Tibial artery (tissue), 4 donors: ENCODE measurements at regions not wholly inside any gene's neighbourhood (a gene's known extent, or its start where the extent isn't known, plus 50 kb on each side); places are given as distances from the start of the nearest gene placed in this dataset.

Experiments used
- DNase-seq, 2 donors: peaks; one replicate each; pipeline ENCODE4 v3.0.0-alpha.2; 2019
- H3K27ac ChIP-seq, 2 donors: fragments of 200-600 bp; sonication (generic) in 1 of 2; 1 replicate in 1 of 2; 2 replicates in 1 of 2; pipeline ENCODE4 v1.5.1; 2018 to 2019; ENCODE audit warnings: mild to moderate bottlenecking in 1 of 2
- H3K27me3 ChIP-seq, 2 donors: fragments of 200-600 bp; sonication (generic) in 1 of 2; one replicate each; pipeline versions ENCODE4 v1.5.1 to v1.6.0; 2016 to 2019
- H3K36me3 ChIP-seq, 3 donors: fragments of 200-600 bp; sonication (generic) in 2 of 3; one replicate each; pipeline ENCODE4 v1.5.1; 2016 to 2019; ENCODE audit warnings: mild to moderate bottlenecking in 2 of 3
- H3K4me1 ChIP-seq, 4 donors: fragments of 200-600 bp; sonication (generic) in 2 of 4; 1 replicate in 3 of 4; 2 replicates in 1 of 4; pipeline ENCODE4 v1.5.1; 2016 to 2019
- H3K4me3 ChIP-seq, 2 donors: fragments of 200-600 bp; sonication (generic) in 1 of 2; 1 replicate in 1 of 2; 2 replicates in 1 of 2; pipeline ENCODE4 v1.5.1; 2018 to 2019; ENCODE audit warnings: mild to moderate bottlenecking in 2 of 2
- H3K9me3 ChIP-seq, 3 donors: fragments of 200-600 bp; sonication (generic) in 1 of 3; one replicate each; pipeline ENCODE4 v1.5.1; 2016 to 2019
- intact Hi-C: fragments of 100-400 bp; cut with DNase I; formaldehyde crosslinking; loops from one replicate; pipeline ENCODE4 v1.15.0; 2023; ENCODE audit warnings: low total_unique reads
- TF ChIP-seq, protein P1 (sequence below), 2 experiments: fragments of 200-600 bp in 1 of 2; fragments of 450-650 bp in 1 of 2; IDR thresholded peaks; one replicate each; pipeline ENCODE4 v1.5.1; 2017 to 2019; ENCODE audit warnings: antibody characterized with exemption in 2 of 2, mild to moderate bottlenecking in 1 of 2, moderate library complexity in 1 of 2

DNA sequence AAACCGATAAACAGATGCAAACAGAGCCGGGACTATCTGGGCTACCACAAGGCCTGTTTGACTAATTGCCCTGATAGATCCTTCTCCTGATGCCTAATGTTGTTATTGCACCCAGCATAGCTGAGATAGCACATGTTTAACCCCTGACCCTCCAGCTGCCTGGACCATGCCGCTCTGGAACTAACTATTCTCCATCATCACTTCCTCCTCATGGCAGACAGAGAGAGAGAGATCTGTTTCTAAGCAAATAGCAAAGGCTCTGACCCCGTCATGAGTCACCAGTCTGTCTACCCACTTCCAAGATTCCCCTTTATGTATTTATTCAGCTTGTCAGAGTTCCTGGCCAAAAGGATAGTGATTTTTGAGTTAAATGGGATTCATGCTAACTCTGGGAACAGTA is 58.2 kb upstream of the FLRT2 start:
- no peak for DNase-seq
- Histone ChIP-seq H3K4me3 (no peak overlapping the region), H3K36me3 (no peaks in the 10 kb centered on the region), H3K27me3 (no peaks in the 10 kb centered on the region), H3K27ac (peak overlapping the region in 1 of 2 donors; percentile 3), H3K9me3 (no peaks in the 10 kb centered on the region), H3K4me1 (peaks cover 0 to 8% (median 0%) of the 10 kb centered on the region in 4 donors)
- intact Hi-C loops, result no loop called here
- TF ChIP-seq, protein P1, sequence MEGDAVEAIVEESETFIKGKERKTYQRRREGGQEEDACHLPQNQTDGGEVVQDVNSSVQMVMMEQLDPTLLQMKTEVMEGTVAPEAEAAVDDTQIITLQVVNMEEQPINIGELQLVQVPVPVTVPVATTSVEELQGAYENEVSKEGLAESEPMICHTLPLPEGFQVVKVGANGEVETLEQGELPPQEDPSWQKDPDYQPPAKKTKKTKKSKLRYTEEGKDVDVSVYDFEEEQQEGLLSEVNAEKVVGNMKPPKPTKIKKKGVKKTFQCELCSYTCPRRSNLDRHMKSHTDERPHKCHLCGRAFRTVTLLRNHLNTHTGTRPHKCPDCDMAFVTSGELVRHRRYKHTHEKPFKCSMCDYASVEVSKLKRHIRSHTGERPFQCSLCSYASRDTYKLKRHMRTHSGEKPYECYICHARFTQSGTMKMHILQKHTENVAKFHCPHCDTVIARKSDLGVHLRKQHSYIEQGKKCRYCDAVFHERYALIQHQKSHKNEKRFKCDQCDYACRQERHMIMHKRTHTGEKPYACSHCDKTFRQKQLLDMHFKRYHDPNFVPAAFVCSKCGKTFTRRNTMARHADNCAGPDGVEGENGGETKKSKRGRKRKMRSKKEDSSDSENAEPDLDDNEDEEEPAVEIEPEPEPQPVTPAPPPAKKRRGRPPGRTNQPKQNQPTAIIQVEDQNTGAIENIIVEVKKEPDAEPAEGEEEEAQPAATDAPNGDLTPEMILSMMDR (IDR thresholded peaks at IDR 0.05), result no peak

DNA sequence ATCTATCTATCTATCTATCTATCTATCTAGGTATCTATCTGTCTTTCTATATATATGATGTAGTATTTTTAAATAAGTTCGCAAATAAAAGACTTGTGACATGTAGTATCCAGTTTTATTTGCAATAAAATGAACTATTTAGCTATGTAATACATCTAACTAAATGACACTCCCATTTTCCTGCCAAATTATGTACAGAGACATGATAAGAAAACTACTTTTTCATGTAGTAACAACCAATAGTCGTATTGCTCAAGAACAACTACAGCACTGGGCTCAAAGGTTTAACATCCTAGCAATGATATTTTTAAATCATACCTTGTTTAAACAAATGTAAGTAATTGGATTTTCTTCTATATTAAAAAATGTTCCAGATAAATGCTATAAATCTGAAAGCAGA is 55.5 kb upstream of the FLRT2 start:
- H3K4me3 ChIP-seq, result no peak overlapping the region
- intact Hi-C loops, result no loop called here
- H3K27ac ChIP-seq, result no peak overlapping the region
- H3K36me3 ChIP-seq, result no peaks in the 10 kb centered on the region
- peaks cover 0 to 8% (median 0%) of the 10 kb centered on the region in 4 donors for H3K4me1 ChIP-seq
- no peak for DNase-seq
- TF ChIP-seq, protein P1 (IDR thresholded peaks at IDR 0.05), result no peak
- no peaks in the 10 kb centered on the region for H3K9me3 ChIP-seq
- no peaks in the 10 kb centered on the region for H3K27me3 ChIP-seq

DNA sequence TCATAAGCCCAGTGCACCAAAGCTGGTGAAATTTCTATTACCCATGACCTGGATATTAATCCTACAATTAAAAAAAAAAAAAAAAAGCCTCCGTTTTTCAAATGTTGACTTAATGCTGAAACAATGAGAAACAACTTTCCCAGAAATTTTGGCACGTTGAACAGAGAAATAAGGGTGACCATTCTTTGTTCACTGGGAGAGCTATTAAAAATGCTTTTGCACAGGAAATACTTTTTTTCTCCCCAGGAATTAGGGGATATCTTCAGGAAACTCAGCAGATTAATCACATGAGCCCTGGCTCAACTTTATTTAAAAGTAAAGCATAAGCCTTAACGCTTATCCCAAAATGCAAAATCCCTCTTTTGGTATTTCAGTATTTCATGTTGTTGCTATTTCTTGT is 54.8 kb upstream of the FLRT2 start:
- DNase-seq, result no peak
- intact Hi-C loops, result no loop called here
- peaks cover 0 to 8% (median 0%) of the 10 kb centered on the region in 4 donors for H3K4me1 ChIP-seq
- no peaks in the 10 kb centered on the region for H3K27me3 ChIP-seq
- no peak overlapping the region for H3K27ac ChIP-seq
- no peak overlapping the region for H3K4me3 ChIP-seq
- no peaks in the 10 kb centered on the region for H3K9me3 ChIP-seq
- no peaks in the 10 kb centered on the region for H3K36me3 ChIP-seq
- TF ChIP-seq, protein P1 (IDR thresholded peaks at IDR 0.05), result no peak

DNA sequence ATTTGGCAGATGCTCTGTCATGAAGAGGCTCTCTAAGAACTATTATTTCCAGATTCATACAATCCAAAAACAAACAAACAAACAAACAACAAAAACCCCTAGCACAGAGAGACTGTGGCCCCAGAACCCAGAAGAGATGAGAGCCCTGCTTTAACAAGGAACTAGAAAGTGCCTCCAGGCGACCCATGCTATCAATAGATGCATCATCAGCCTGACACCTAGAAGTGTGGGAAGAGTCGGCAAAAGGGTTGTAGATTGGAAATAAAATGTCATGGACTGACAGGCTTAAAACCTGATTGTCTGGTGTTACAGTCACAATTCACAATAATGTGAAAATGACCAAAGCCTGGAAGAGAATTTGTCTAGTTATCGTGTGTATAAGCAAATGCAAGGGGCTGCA is 50.6 kb upstream of the FLRT2 start:
- peaks cover 0 to 8% (median 0%) of the 10 kb centered on the region in 4 donors for H3K4me1 ChIP-seq
- H3K27ac ChIP-seq, result no peak overlapping the region
- no peaks in the 10 kb centered on the region for H3K9me3 ChIP-seq
- H3K27me3 ChIP-seq, result no peaks in the 10 kb centered on the region
- no peak for DNase-seq
- H3K36me3 ChIP-seq, result no peaks in the 10 kb centered on the region
- TF ChIP-seq, protein P1 (IDR thresholded peaks at IDR 0.05), result no peak
- H3K4me3 ChIP-seq, result no peak overlapping the region
- intact Hi-C loops, result no loop called here

DNA sequence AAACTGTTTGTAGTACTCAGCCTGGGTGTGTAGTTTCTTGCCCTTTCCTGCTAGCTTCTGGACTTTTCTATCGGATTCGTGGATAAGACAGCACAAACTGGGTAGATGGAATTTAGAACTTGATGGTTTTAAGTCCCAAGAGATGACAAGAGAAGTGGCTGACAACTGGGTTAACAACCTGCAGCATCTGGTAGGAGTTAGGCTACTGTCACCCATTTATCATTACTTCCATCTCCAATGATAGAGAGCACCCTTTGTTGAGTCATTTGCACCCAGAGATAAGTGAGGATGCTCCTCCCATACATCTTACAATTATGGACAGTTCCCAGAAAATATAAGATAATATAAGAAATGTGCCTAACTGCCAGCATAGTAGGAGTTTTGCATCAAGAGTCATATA is 50.2 kb upstream of the FLRT2 start:
- TF ChIP-seq, protein P1 (IDR thresholded peaks at IDR 0.05), result no peak
- H3K4me3 ChIP-seq, result no peak overlapping the region
- peaks cover 0 to 8% (median 0%) of the 10 kb centered on the region in 4 donors for H3K4me1 ChIP-seq
- no peaks in the 10 kb centered on the region for H3K9me3 ChIP-seq
- no peak for DNase-seq
- no peak overlapping the region for H3K27ac ChIP-seq
- intact Hi-C loops, result no loop called here
- no peaks in the 10 kb centered on the region for H3K36me3 ChIP-seq
- no peaks in the 10 kb centered on the region for H3K27me3 ChIP-seq
